Pancreas (tissue), 10 donors: ENCODE measurements at regions not wholly inside any gene's neighbourhood (a gene's known extent, or its start where the extent isn't known, plus 50 kb on each side); places are given as distances from the start of the nearest gene placed in this dataset.

ENCODE experiments used
- ATAC-seq, 4 donors: fragments of 200-7000 bp; cut with Tn5 transposase; one replicate each; pipeline versions ENCODE4 v1.8.0 to v1.9.1; 2020; ENCODE audit warnings: mild to moderate bottlenecking in 4 of 4, moderate library complexity in 4 of 4
- DNase-seq, 6 donors: peaks; one replicate each; pipeline ENCODE4 v3.0.0-alpha.2; 2020
- FAIRE-seq: peaks from 2 replicates; lab custom pipeline; 2012; peaks lifted over from hg19 to GRCh38; lab: Jason Lieb, UNC
- H3K27ac ChIP-seq, 4 donors: fragments of 200-600 bp; sonication (generic); 1 replicate in 3 of 4; 2 replicates in 1 of 4; pipeline versions ENCODE4 v1.5.0 to v1.8.0; 2020
- H3K27me3 ChIP-seq, 4 donors: fragments of 200-600 bp; one replicate each; pipeline ENCODE4 v1.8.0; 2021
- H3K36me3 ChIP-seq, 3 donors: fragments of 200-600 bp; sonication (generic) in 1 of 3; one replicate each; pipeline versions ENCODE4 v1.5.0 to v1.8.0; 2020 to 2021
- H3K4me1 ChIP-seq, 3 donors: fragments of 200-600 bp; one replicate each; pipeline ENCODE4 v1.8.0; 2021
- H3K4me3 ChIP-seq, 4 donors: fragments of 200-600 bp; sonication (generic) in 2 of 4; one replicate each; pipeline versions ENCODE4 v1.5.0 to v1.8.0; 2020 to 2021
- H3K9me3 ChIP-seq, 4 donors: fragments of 200-600 bp; one replicate each; pipeline ENCODE4 v1.8.0; 2021
- WGBS, 2 donors: extraction: QIAGEN DNeasy Blood & Tissue Kit; methylation state at CpG; one replicate each; pipeline ENCODE4 v1.1.7; 2013; 5-methylcytosine and 5-hydroxymethylcytosine counted together
- intact Hi-C, 3 donors: fragments of 100-400 bp; cut with DNase I; formaldehyde crosslinking; loops; one replicate each; pipeline versions ENCODE4 v1.11.1 to v1.14.2; 2022
- TF ChIP-seq, protein P1 (sequence below), 4 donors: fragments of 200-600 bp; sonication (generic) in 3 of 4; IDR thresholded peaks; one replicate each; pipeline versions ENCODE4 v1.5.0 to v1.8.0; 2021; ENCODE audit warnings: antibody characterized with exemption in 4 of 4
- donor health status: healthy with polysubstance abuse.
- donor health status: DM: no; HTN: no; CAD: no; lungs with moderate emphysema.
- donor health status: DM: no; HTN: no; CAD: no.
- donor health status: control.
- donor health status: control.
- donor health status: Bipolar disorder and iron deficiency.
- donor health status: DM: yes; HTN: yes; CAD: no.
- donor health status: DM: no; HTN: no; CAD: no.
- donor health status: DM: no; HTN: no; CAD: no.
- donor health status: DM: yes; HTN: yes; CAD: no.

DNA sequence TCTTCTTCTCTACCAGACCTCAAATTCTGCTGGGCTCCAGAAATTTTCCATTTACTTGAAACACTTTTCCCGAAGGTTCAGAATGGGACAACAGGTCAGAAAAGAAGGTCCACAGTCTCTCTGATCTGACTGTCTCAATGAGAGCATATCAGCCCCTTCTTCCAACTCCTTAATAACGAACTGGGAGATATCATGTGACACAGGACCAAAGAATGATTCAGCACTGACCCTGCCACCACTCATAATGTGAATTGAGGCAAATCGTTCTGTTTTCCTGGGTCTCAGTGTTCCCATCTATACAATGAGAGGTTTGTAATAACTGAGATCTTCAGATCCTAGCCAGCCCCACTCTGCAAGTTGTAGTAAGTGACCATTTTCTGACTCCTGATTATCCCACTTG, 500.5 kb downstream of the NTRK3 start:
- ATAC-seq = no peak
- 49 to 63% methylated on average over 3 of the region's 3 CpGs for WGBS, 2 donors
- H3K4me3 ChIP-seq = no peak overlapping the region
- no peak overlapping the region for H3K27ac ChIP-seq
- TF ChIP-seq, protein P1, sequence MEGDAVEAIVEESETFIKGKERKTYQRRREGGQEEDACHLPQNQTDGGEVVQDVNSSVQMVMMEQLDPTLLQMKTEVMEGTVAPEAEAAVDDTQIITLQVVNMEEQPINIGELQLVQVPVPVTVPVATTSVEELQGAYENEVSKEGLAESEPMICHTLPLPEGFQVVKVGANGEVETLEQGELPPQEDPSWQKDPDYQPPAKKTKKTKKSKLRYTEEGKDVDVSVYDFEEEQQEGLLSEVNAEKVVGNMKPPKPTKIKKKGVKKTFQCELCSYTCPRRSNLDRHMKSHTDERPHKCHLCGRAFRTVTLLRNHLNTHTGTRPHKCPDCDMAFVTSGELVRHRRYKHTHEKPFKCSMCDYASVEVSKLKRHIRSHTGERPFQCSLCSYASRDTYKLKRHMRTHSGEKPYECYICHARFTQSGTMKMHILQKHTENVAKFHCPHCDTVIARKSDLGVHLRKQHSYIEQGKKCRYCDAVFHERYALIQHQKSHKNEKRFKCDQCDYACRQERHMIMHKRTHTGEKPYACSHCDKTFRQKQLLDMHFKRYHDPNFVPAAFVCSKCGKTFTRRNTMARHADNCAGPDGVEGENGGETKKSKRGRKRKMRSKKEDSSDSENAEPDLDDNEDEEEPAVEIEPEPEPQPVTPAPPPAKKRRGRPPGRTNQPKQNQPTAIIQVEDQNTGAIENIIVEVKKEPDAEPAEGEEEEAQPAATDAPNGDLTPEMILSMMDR (IDR thresholded peaks at IDR 0.05) = no peak
- FAIRE-seq = no peak
- H3K9me3 ChIP-seq = no peaks in the 10 kb centered on the region
- DNase-seq = no peak
- no peaks in the 10 kb centered on the region for H3K4me1 ChIP-seq
- intact Hi-C loops = no loop called here
- no peaks in the 10 kb centered on the region for H3K36me3 ChIP-seq
- H3K27me3 ChIP-seq = no peaks in the 10 kb centered on the region

GRCh38 chr15:87755226-87755625, 501.3 kb downstream of the NTRK3 start:
- peak in 1 of 4 donors; percentile 68 for ATAC-seq

GRCh38 chr15:87753539-87753938, 503.0 kb downstream of the NTRK3 start:
- ATAC-seq (no peak), FAIRE-seq (no peak), DNase-seq (no peak)
- TF ChIP-seq, protein P1 (IDR thresholded peaks at IDR 0.05) = no peak
- 49 to 58% methylated on average over 11 of the region's 11 CpGs for WGBS, 2 donors
- Histone ChIP-seq H3K4me1 (no peaks in the 10 kb centered on the region), H3K36me3 (no peaks in the 10 kb centered on the region), H3K27ac (no peak overlapping the region), H3K4me3 (no peak overlapping the region), H3K27me3 (peaks cover 0 to 10% (median 0%) of the 10 kb centered on the region in 4 donors), H3K9me3 (no peaks in the 10 kb centered on the region)
- intact Hi-C loops = no loop called here

More at GRCh38 chr15:87755226-87755625, 501.3 kb downstream of the NTRK3 start:
- no peaks in the 10 kb centered on the region for H3K27me3 ChIP-seq
- DNase-seq (no peak), FAIRE-seq (no peak)
- H3K4me3 ChIP-seq = no peak overlapping the region
- intact Hi-C loops = no loop called here
- no peaks in the 10 kb centered on the region for H3K36me3 ChIP-seq
- no peaks in the 10 kb centered on the region for H3K4me1 ChIP-seq
- TF ChIP-seq, protein P1 (IDR thresholded peaks at IDR 0.05) = no peak
- 23 to 29% methylated on average over 4 of the region's 4 CpGs for WGBS, 2 donors
- H3K9me3 ChIP-seq = no peaks in the 10 kb centered on the region
- no peak overlapping the region for H3K27ac ChIP-seq

GRCh38 chr15:87752250-87752951, 504.1 kb downstream of the NTRK3 start:
- TF ChIP-seq, protein P1 (IDR thresholded peaks at IDR 0.05) = no peak
- FAIRE-seq = no peak
- Histone ChIP-seq H3K9me3 (no peaks in the 10 kb centered on the region), H3K27me3 (peaks cover 0 to 12% (median 0%) of the 10 kb centered on the region in 4 donors), H3K36me3 (no peaks in the 10 kb centered on the region), H3K4me3 (no peak overlapping the region), H3K4me1 (no peaks in the 10 kb centered on the region), H3K27ac (peak overlapping the region in 2 of 4 donors; percentile 5 to 18)
- WGBS, 2 donors = 18 to 23% methylated on average over 5 of the region's 5 CpGs
- intact Hi-C loops = no loop called here
- no peak for DNase-seq
- ATAC-seq = peak; percentile 61 to 91 (median 78)

DNA sequence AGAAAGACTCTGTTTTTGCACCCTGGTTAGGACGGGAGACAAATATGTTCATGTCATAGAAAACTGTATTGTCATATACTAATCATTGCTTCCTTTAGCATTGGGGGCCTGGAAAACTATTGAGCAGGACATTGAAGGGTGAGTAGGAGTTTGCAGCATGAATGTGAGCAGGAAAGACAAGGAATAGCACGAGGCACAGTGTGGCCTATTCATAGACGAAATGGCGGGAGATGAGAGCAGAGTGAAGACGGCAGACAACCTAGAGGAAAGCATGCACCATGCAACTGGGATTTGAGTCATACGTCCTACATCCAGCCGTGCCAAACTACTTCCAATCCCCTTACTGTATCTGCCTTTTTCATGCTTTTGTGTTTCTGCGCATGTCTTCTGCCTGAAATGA, 508.1 kb downstream of the NTRK3 start:
- Histone ChIP-seq H3K4me3 (no peak overlapping the region), H3K27me3 (peaks cover 0 to 12% (median 0%) of the 10 kb centered on the region in 4 donors), H3K9me3 (no peaks in the 10 kb centered on the region), H3K27ac (no peak overlapping the region), H3K4me1 (no peaks in the 10 kb centered on the region), H3K36me3 (no peaks in the 10 kb centered on the region)
- WGBS, 2 donors = 74 to 87% methylated on average over 8 of the region's 8 CpGs
- DNase-seq = no peak
- TF ChIP-seq, protein P1 (IDR thresholded peaks at IDR 0.05) = no peak
- no peak for FAIRE-seq
- ATAC-seq = no peak
- intact Hi-C loops = no loop called here
